Neuronal stem cell (in vitro differentiated cells): ENCODE measurements at regions not wholly inside any gene's neighbourhood (a gene's known extent, or its start where the extent isn't known, plus 50 kb on each side); places are given as distances from the start of the nearest gene placed in this dataset.

Experiments
- DNase-seq: peaks from one replicate; pipeline ENCODE4 v3.0.0-alpha.2; 2013; ENCODE audit warnings: low spot score
- H2AFZ ChIP-seq: one replicate; pipeline ENCODE4 v1.6.1; 2013; ENCODE audit warnings: mild to moderate bottlenecking, low read length, inconsistent platforms
- H2AK5ac ChIP-seq: 2 replicates; pipeline ENCODE4 v1.6.1; 2013; ENCODE audit warnings: low read depth, mild to moderate bottlenecking, inconsistent platforms, low read length, moderate library complexity, mixed read lengths
- H2BK120ac ChIP-seq: 2 replicates; pipeline ENCODE4 v1.6.1; 2013; ENCODE audit warnings: low read depth, mild to moderate bottlenecking, inconsistent platforms, low read length, moderate library complexity, mixed read lengths
- H2BK12ac ChIP-seq: one replicate; pipeline ENCODE4 v1.6.1; 2013; ENCODE audit warnings: low read length, inconsistent platforms
- H2BK15ac ChIP-seq: 2 replicates; pipeline ENCODE4 v1.6.1; 2013; ENCODE audit warnings: mild to moderate bottlenecking, low read length, inconsistent platforms, mixed read lengths
- H2BK5ac ChIP-seq: one replicate; pipeline ENCODE4 v1.6.1; 2013; ENCODE audit warnings: inconsistent platforms, mild to moderate bottlenecking, low read length, moderate library complexity
- H3K14ac ChIP-seq: one replicate; pipeline ENCODE4 v1.6.1; 2013; ENCODE audit warnings: low read length, inconsistent platforms
- H3K18ac ChIP-seq: 2 replicates; pipeline ENCODE4 v1.6.1; 2013; ENCODE audit warnings: low read length, inconsistent platforms
- H3K23ac ChIP-seq: 2 replicates; pipeline ENCODE4 v1.6.1; 2013; ENCODE audit warnings: low read depth, mild to moderate bottlenecking, mixed read lengths, low read length, inconsistent platforms; ENCODE audit not compliant: poor library complexity
- H3K27ac ChIP-seq: replicated peaks from 3 replicates; pipeline ENCODE4 v1.5.1; 2013; ENCODE audit warnings: low read length, inconsistent platforms
- H3K27me3 ChIP-seq, 3 experiments: 2 replicates each; pipeline ENCODE4 v1.6.1; 2013; ENCODE audit warnings: low read length in 3 of 3, mild to moderate bottlenecking in 2 of 3, inconsistent platforms in 1 of 3, low read depth in 1 of 3, mixed read lengths in 1 of 3, moderate library complexity in 1 of 3; ENCODE audit not compliant: control insufficient read depth in 3 of 3, insufficient read depth in 3 of 3
- H3K36me3 ChIP-seq, 2 donors: replicated peaks in 1 of 2; 2 replicates each; pipeline ENCODE4 v1.6.1; 2013; ENCODE audit warnings: low read length in 2 of 2; ENCODE audit not compliant: control insufficient read depth in 2 of 2, insufficient read depth in 2 of 2
- H3K4ac ChIP-seq: 2 replicates; pipeline ENCODE4 v1.6.1; 2013; ENCODE audit warnings: inconsistent platforms, mild to moderate bottlenecking, low read length, moderate library complexity
- H3K4me1 ChIP-seq, 2 donors: 1 replicate in 1 of 2; 2 replicates in 1 of 2; pipeline ENCODE4 v1.6.1; 2013; ENCODE audit warnings: low read length in 2 of 2, low read depth in 1 of 2; ENCODE audit not compliant: control insufficient read depth in 2 of 2, insufficient read depth in 1 of 2
- H3K4me2 ChIP-seq: one replicate; pipeline ENCODE4 v1.6.1; 2013; ENCODE audit warnings: mild to moderate bottlenecking, low read length, inconsistent platforms; ENCODE audit not compliant: insufficient read depth, poor library complexity, severe bottlenecking
- H3K4me3 ChIP-seq, 2 donors: 2 replicates each; pipeline ENCODE4 v1.5.1; 2013; ENCODE audit warnings: low read length in 2 of 2, mild to moderate bottlenecking in 2 of 2, inconsistent platforms in 1 of 2, moderate library complexity in 1 of 2
- H3K79me1 ChIP-seq: one replicate; pipeline ENCODE4 v1.6.1; 2013; ENCODE audit warnings: low read depth, mild to moderate bottlenecking, inconsistent platforms, low read length, moderate library complexity
- H3K9ac ChIP-seq: one replicate; pipeline ENCODE4 v1.6.1; 2013; ENCODE audit warnings: mild to moderate bottlenecking, low read depth, low read length, inconsistent platforms; ENCODE audit not compliant: poor library complexity
- H3K9me3 ChIP-seq, 2 donors: replicated peaks in 1 of 2; 2 replicates each; pipeline versions ENCODE3 to v1.6.1; 2013; ENCODE audit warnings: low read length in 2 of 2, mild to moderate bottlenecking in 2 of 2, inconsistent platforms in 1 of 2, low read depth in 1 of 2, mixed read lengths in 1 of 2, moderate library complexity in 1 of 2; ENCODE audit not compliant: control insufficient read depth in 2 of 2, insufficient read depth in 1 of 2
- H4K8ac ChIP-seq: one replicate; pipeline ENCODE4 v1.6.1; 2013; ENCODE audit warnings: low read depth, mild to moderate bottlenecking, inconsistent platforms, low read length, moderate library complexity
- H4K91ac ChIP-seq: one replicate; pipeline ENCODE4 v1.6.1; 2013; ENCODE audit warnings: low read length, low read depth, mild to moderate bottlenecking, inconsistent platforms; ENCODE audit not compliant: poor library complexity
- WGBS, 2 donors: extraction: QIAGEN DNeasy Blood & Tissue Kit; methylation state at CpG; one replicate each; pipeline ENCODE4 v1.1.7; 2013; ENCODE audit warnings: missing lambda C conversion rate in 2 of 2, mixed read lengths in 1 of 2; ENCODE audit not compliant: insufficient read length in 2 of 2, insufficient replicate concordance in 1 of 2; ENCODE audit errors: extremely low coverage in 2 of 2; 5-methylcytosine and 5-hydroxymethylcytosine counted together

GRCh38 chr1:101298663-101299062, 61.8 kb downstream of the S1PR1 start:
- WGBS, 2 donors: no CpG with 5 or more reads among the region's 3 CpGs
- Histone ChIP-seq H2BK5ac (no peak overlapping the region), H3K27ac (no peak overlapping the region), H3K27me3 (no peaks in the 10 kb centered on the region), H2AK5ac (no peak overlapping the region), H2BK15ac (no peak overlapping the region), H2BK120ac (no peak overlapping the region), H3K4ac (no peak overlapping the region), H3K9ac (no peak overlapping the region), H4K91ac (no peak overlapping the region), H3K36me3 (no peaks in the 10 kb centered on the region), H3K23ac (no peak overlapping the region), H3K4me1 (peaks cover 4 to 18% of the 10 kb centered on the region in 2 donors), H2BK12ac (no peak overlapping the region), H3K18ac (no peak overlapping the region), H4K8ac (no peak overlapping the region), H3K4me2 (no peak overlapping the region), H3K79me1 (no peaks in the 10 kb centered on the region), H3K4me3 (no peak overlapping the region), H3K9me3 (no peaks in the 10 kb centered on the region), H2AFZ (no peak overlapping the region), H3K14ac (no peak overlapping the region)
- DNase-seq: no peak

DNA sequence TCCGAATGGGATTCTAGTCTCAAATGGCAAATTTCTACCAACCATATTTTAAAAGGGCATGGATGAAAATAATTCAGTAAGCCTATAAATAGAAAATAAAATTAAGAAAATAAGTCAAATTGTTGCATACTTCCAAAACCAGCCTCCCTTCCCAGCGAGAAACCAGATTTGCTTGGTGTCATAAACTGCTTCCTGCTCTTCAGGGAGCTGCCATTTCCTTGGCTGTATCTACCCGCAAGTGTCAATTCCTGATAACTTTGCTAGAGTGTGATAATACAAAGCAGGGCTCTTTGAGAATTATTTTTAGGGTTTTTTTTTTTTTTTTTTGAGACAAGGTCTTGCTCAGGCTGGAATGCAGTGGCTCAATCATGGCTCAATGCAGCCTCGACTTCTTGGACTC, 62.3 kb downstream of the S1PR1 start:
- Histone ChIP-seq H3K4me2 (no peak overlapping the region), H2AFZ (no peak overlapping the region), H2BK5ac (no peak overlapping the region), H3K23ac (no peak overlapping the region), H2AK5ac (no peak overlapping the region), H3K36me3 (no peaks in the 10 kb centered on the region), H3K18ac (no peak overlapping the region), H3K27ac (no peak overlapping the region), H4K8ac (no peak overlapping the region), H2BK15ac (no peak overlapping the region), H3K4me1 (peaks cover 4 to 19% of the 10 kb centered on the region in 2 donors), H4K91ac (no peak overlapping the region), H3K9ac (no peak overlapping the region), H3K9me3 (no peaks in the 10 kb centered on the region), H3K27me3 (no peaks in the 10 kb centered on the region), H2BK120ac (no peak overlapping the region), H3K4me3 (no peak overlapping the region), H2BK12ac (no peak overlapping the region), H3K79me1 (no peaks in the 10 kb centered on the region), H3K14ac (no peak overlapping the region), H3K4ac (no peak overlapping the region)
- WGBS, 2 donors: no CpG with 5 or more reads among the region's 4 CpGs
- DNase-seq: no peak

GRCh38 chr1:101299710-101300109, 62.9 kb downstream of the S1PR1 start:
- H2BK12ac ChIP-seq: no peak overlapping the region
- no peak for DNase-seq
- no peak overlapping the region for H3K4me3 ChIP-seq
- H3K9ac ChIP-seq: no peak overlapping the region
- no peak overlapping the region for H3K14ac ChIP-seq
- H3K27me3 ChIP-seq: no peaks in the 10 kb centered on the region
- H3K36me3 ChIP-seq: no peaks in the 10 kb centered on the region
- peaks cover 4 to 19% of the 10 kb centered on the region in 2 donors for H3K4me1 ChIP-seq
- no CpG with 5 or more reads among the region's 3 CpGs for WGBS, 2 donors
- H3K4ac ChIP-seq: no peak overlapping the region
- no peak overlapping the region for H3K4me2 ChIP-seq
- no peak overlapping the region for H2BK120ac ChIP-seq
- H2BK5ac ChIP-seq: no peak overlapping the region
- no peaks in the 10 kb centered on the region for H3K9me3 ChIP-seq
- H3K23ac ChIP-seq: no peak overlapping the region
- no peak overlapping the region for H4K8ac ChIP-seq
- no peaks in the 10 kb centered on the region for H3K79me1 ChIP-seq
- H2AK5ac ChIP-seq: no peak overlapping the region
- no peak overlapping the region for H4K91ac ChIP-seq
- no peak overlapping the region for H2AFZ ChIP-seq
- H2BK15ac ChIP-seq: no peak overlapping the region
- no peak overlapping the region for H3K27ac ChIP-seq
- no peak overlapping the region for H3K18ac ChIP-seq

DNA sequence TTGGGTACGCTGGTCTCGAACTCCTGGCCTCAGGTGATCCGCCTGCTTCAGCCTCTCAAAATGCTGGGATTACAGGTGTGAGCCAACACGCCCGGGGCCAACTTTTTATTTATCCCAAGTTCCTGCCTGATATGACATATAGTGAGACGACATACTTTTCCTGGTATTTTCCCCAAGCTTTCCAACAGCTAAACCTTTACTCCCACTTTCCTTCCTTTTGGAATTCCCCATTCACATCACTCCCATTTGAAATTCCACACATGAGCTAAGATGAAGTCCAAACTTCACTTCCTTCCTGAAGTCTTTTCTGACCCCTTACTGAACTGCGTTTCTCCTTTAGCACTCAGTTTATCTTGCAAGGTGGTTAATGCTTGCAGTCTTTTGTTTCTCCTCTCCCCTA, 64.1 kb downstream of the S1PR1 start:
- Histone ChIP-seq H3K23ac (no peak overlapping the region), H3K9me3 (peaks cover 0 to 4% of the 10 kb centered on the region in 2 donors), H3K27me3 (no peaks in the 10 kb centered on the region), H2AK5ac (no peak overlapping the region), H4K8ac (no peak overlapping the region), H2BK5ac (no peak overlapping the region), H3K4ac (no peak overlapping the region), H3K27ac (no peak overlapping the region), H2BK15ac (no peak overlapping the region), H2BK120ac (no peak overlapping the region), H3K9ac (no peak overlapping the region), H3K36me3 (no peaks in the 10 kb centered on the region), H3K79me1 (no peaks in the 10 kb centered on the region), H2AFZ (no peak overlapping the region), H4K91ac (no peak overlapping the region), H3K4me1 (peaks cover 4 to 19% of the 10 kb centered on the region in 2 donors), H3K14ac (no peak overlapping the region), H2BK12ac (no peak overlapping the region), H3K4me3 (no peak overlapping the region), H3K4me2 (no peak overlapping the region), H3K18ac (no peak overlapping the region)
- no CpG with 5 or more reads among the region's 7 CpGs for WGBS, 2 donors
- no peak for DNase-seq
